H1 (cell line): ENCODE measurements at regions not wholly inside any gene's neighbourhood (a gene's known extent, or its start where the extent isn't known, plus 50 kb on each side); places are given as distances from the start of the nearest gene placed in this dataset.

Experiments used
- CTCF ChIA-PET: fragments of 300-600 bp; sonication (Branson Sonifier 250); formaldehyde crosslinking; loops from one replicate; lab custom pipeline; 2021; ENCODE audit not compliant: partially characterized antibody; lab: Charles Lee
- POLR2A ChIA-PET: fragments of 300-600 bp; sonication (Branson Sonifier 250); formaldehyde crosslinking; loops from one replicate; lab custom pipeline; 2021; ENCODE audit warnings: inconsistent platforms; ENCODE audit not compliant: partially characterized antibody; lab: Charles Lee
- DNase-seq, 2 experiments: peaks; one replicate each; pipeline versions ENCODE4 v3.0.0 to v3.0.0-alpha.2; 2010 to 2022; ENCODE audit warnings: low spot score in 2 of 2, low read depth in 1 of 2, mixed read lengths in 1 of 2
- FAIRE-seq: peaks from 2 replicates; lab custom pipeline; 2011; peaks lifted over from hg19 to GRCh38; lab: Jason Lieb, UNC
- H2AFZ ChIP-seq: 2 replicates; pipeline ENCODE4 v1.8.1; 2012; ENCODE audit warnings: low read length, inconsistent platforms
- H2AK5ac ChIP-seq: 2 replicates; pipeline ENCODE4 v1.6.1; 2013; ENCODE audit warnings: low read depth, low read length
- H2BK120ac ChIP-seq: replicated peaks from 2 replicates; pipeline ENCODE3; 2013; ENCODE audit warnings: low read depth, low read length, inconsistent platforms
- H2BK12ac ChIP-seq: 2 replicates; pipeline ENCODE4 v1.6.1; 2013; ENCODE audit warnings: low read depth, low read length
- H2BK15ac ChIP-seq: 2 replicates; pipeline ENCODE4 v1.6.1; 2013; ENCODE audit warnings: low read length
- H2BK20ac ChIP-seq: 2 replicates; pipeline ENCODE4 v1.6.1; 2013; ENCODE audit warnings: low read length
- H2BK5ac ChIP-seq: 2 replicates; pipeline ENCODE4 v1.6.1; 2013; ENCODE audit warnings: low read depth, low read length
- H3K14ac ChIP-seq: 2 replicates; pipeline ENCODE4 v1.6.1; 2013; ENCODE audit warnings: inconsistent platforms; ENCODE audit not compliant: insufficient read length
- H3K18ac ChIP-seq: 2 replicates; pipeline ENCODE4 v1.6.1; 2013; ENCODE audit warnings: low read length; ENCODE audit errors: extremely low read depth
- H3K23ac ChIP-seq: 2 replicates; pipeline ENCODE4 v1.6.1; 2013; ENCODE audit warnings: inconsistent platforms; ENCODE audit not compliant: insufficient read length
- H3K23me2 ChIP-seq: 2 replicates; pipeline ENCODE4 v1.6.1; 2013; ENCODE audit warnings: low read depth, low read length
- H3K27ac ChIP-seq: 2 replicates; pipeline ENCODE4 v1.6.1; 2011; ENCODE audit warnings: low read depth, low read length, inconsistent platforms
- H3K27me3 ChIP-seq, 4 experiments: replicated peaks in 1 of 4; 1 replicate in 1 of 4; 2 replicates in 3 of 4; pipeline versions ENCODE4 v1.6.1 to v1.8.1; 2011 to 2013; ENCODE audit warnings: low read length in 3 of 4, mild to moderate bottlenecking in 3 of 4, inconsistent platforms in 2 of 4, mixed read lengths in 2 of 4, moderate library complexity in 1 of 4; ENCODE audit not compliant: control insufficient read depth in 3 of 4, insufficient read depth in 3 of 4; ENCODE audit errors: extremely low read depth in 1 of 4
- H3K36me3 ChIP-seq, 4 experiments: 2 replicates each; pipeline versions ENCODE4 v1.6.1 to v1.8.1; 2011 to 2013; ENCODE audit warnings: mild to moderate bottlenecking in 4 of 4, low read length in 3 of 4, moderate library complexity in 2 of 4, control low read depth in 1 of 4, inconsistent platforms in 1 of 4; ENCODE audit not compliant: insufficient read depth in 4 of 4, control insufficient read depth in 2 of 4
- H3K4ac ChIP-seq: replicated peaks from 2 replicates; pipeline ENCODE3; 2013; ENCODE audit warnings: low read length, low read depth, mixed read lengths, inconsistent platforms; ENCODE audit not compliant: insufficient read length
- H3K4me1 ChIP-seq, 4 experiments: replicated peaks in 1 of 4; 1 replicate in 1 of 4; 2 replicates in 3 of 4; pipeline versions ENCODE4 v1.6.1 to v1.8.1; 2011 to 2013; ENCODE audit warnings: low read length in 3 of 4, inconsistent platforms in 2 of 4, mixed read lengths in 1 of 4; ENCODE audit not compliant: insufficient read depth in 4 of 4, control insufficient read depth in 3 of 4
- H3K4me2 ChIP-seq, 2 experiments: 2 replicates each; pipeline versions ENCODE4 v1.6.1 to v1.8.1; 2011 to 2013; ENCODE audit warnings: low read depth in 2 of 2, low read length in 2 of 2, control low read depth in 1 of 2, inconsistent platforms in 1 of 2, mild to moderate bottlenecking in 1 of 2; ENCODE audit not compliant: insufficient read depth in 1 of 2
- H3K4me3 ChIP-seq, 4 experiments: fragments of 200-600, 300-600 bp in 1 of 4; sonication (generic), shearing (Covaris generic), sonication (Bioruptor Twin) in 1 of 4; 2 replicates each; pipeline versions ENCODE4 v1.5.1 to v1.8.1; 2011 to 2016; ENCODE audit warnings: low read length in 4 of 4, low read depth in 3 of 4, control low read depth in 2 of 4, inconsistent platforms in 2 of 4, mild to moderate bottlenecking in 2 of 4, mixed read lengths in 1 of 4, moderate library complexity in 1 of 4; ENCODE audit not compliant: insufficient read depth in 2 of 4; ENCODE audit errors: extremely low read depth in 1 of 4
- H3K56ac ChIP-seq: replicated peaks from 2 replicates; pipeline ENCODE3; 2013; ENCODE audit warnings: low read depth, mild to moderate bottlenecking, mixed read lengths, low read length, inconsistent platforms; ENCODE audit not compliant: insufficient read length
- H3K79me1 ChIP-seq: 2 replicates; pipeline ENCODE4 v1.6.1; 2013; ENCODE audit warnings: low read depth, low read length, control low read depth
- H3K79me2 ChIP-seq, 2 experiments: 2 replicates each; pipeline versions ENCODE4 v1.6.1 to v1.8.1; 2012 to 2013; ENCODE audit warnings: low read length in 2 of 2, mild to moderate bottlenecking in 2 of 2, inconsistent platforms in 1 of 2; ENCODE audit not compliant: insufficient read depth in 2 of 2, control insufficient read depth in 1 of 2
- H3K9ac ChIP-seq, 4 experiments: replicated peaks in 1 of 4; 1 replicate in 1 of 4; 2 replicates in 3 of 4; pipeline versions ENCODE4 v1.6.1 to v1.8.1; 2011 to 2013; ENCODE audit warnings: low read depth in 3 of 4, low read length in 3 of 4, control low read depth in 2 of 4, mild to moderate bottlenecking in 2 of 4, moderate library complexity in 2 of 4, inconsistent platforms in 1 of 4; ENCODE audit errors: extremely low read depth in 1 of 4
- H3K9me3 ChIP-seq, 2 experiments: 2 replicates each; pipeline versions ENCODE4 v1.6.1 to v1.8.1; 2012 to 2013; ENCODE audit warnings: mild to moderate bottlenecking in 2 of 2, moderate library complexity in 2 of 2, control low read depth in 1 of 2, inconsistent platforms in 1 of 2, low read depth in 1 of 2, low read length in 1 of 2, mixed read lengths in 1 of 2; ENCODE audit not compliant: insufficient read depth in 2 of 2
- H4K20me1 ChIP-seq, 2 experiments: replicated peaks in 1 of 2; 2 replicates each; pipeline versions ENCODE3 to v1.8.1; 2011 to 2013; ENCODE audit warnings: inconsistent platforms in 2 of 2, low read length in 2 of 2, mild to moderate bottlenecking in 1 of 2; ENCODE audit not compliant: insufficient read depth in 2 of 2, control insufficient read depth in 1 of 2
- H4K5ac ChIP-seq: 2 replicates; pipeline ENCODE4 v1.6.1; 2013; ENCODE audit warnings: low read length, low read depth, mixed read lengths, inconsistent platforms; ENCODE audit not compliant: insufficient read length
- H4K8ac ChIP-seq: 2 replicates; pipeline ENCODE4 v1.8.0; 2013; ENCODE audit warnings: mild to moderate bottlenecking, moderate library complexity, low read length, inconsistent platforms; ENCODE audit not compliant: insufficient read depth; ENCODE audit errors: extremely low read depth
- H4K91ac ChIP-seq: replicated peaks from 2 replicates; pipeline ENCODE3; 2013; ENCODE audit warnings: low read length, mixed read lengths, inconsistent platforms; ENCODE audit not compliant: insufficient read length
- EGR1 ChIP-seq: IDR thresholded peaks from 2 replicates; pipeline ENCODE4 v1.6.1; 2011; ENCODE audit warnings: low read depth, low read length, borderline replicate concordance
- SP4 ChIP-seq: IDR thresholded peaks from 2 replicates; pipeline ENCODE4 v1.6.1; 2012; ENCODE audit warnings: low read length, inconsistent platforms
- WGBS, 2 experiments: shearing (Covaris generic) in 1 of 2; methylation state at CpG; one replicate each; pipeline versions ENCODE4 v1.1.6 to v1.1.7; 2013 to 2015; ENCODE audit warnings: low lambda C conversion rate in 2 of 2, mixed read lengths in 2 of 2, inconsistent platforms in 1 of 2, low coverage in 1 of 2, missing lambda C conversion rate in 1 of 2; ENCODE audit not compliant: insufficient replicate concordance in 2 of 2, insufficient coverage in 1 of 2, insufficient read length in 1 of 2; ENCODE audit errors: extremely low coverage in 1 of 2, missing lambda C conversion rate in 1 of 2; 5-methylcytosine and 5-hydroxymethylcytosine counted together

GRCh38 chr10:128541926-128542475, 415.8 kb upstream of the MKI67 start:
- Histone ChIP-seq H3K27me3 (peaks cover 0 to 3% (median under 1%) of the 10 kb centered on the region in 4 experiments; a peak in 1 of 7 replicates), H2BK20ac (no peak overlapping the region; the same call in 1 of the 2 replicates), H4K20me1 (no peaks in the 10 kb centered on the region), H2BK5ac (0 out of 2 replicates have a peak overlapping the region, but pooled peaks have one; percentile 20), H3K4me3 (peak overlapping the region in 3 of 4 experiments; percentile 23 to 57 (median 45); a peak in 3 of 8 replicates), H2BK12ac (peak overlapping the region; percentile 44), H3K9ac (no peak overlapping the region), H4K8ac (no peak overlapping the region), H3K4ac (no peak overlapping the region), H4K5ac (no peak overlapping the region), H3K23ac (no peak overlapping the region), H3K56ac (no peak overlapping the region), H2AFZ (no peak overlapping the region), H3K79me2 (no peaks in the 10 kb centered on the region), H3K4me2 (peak overlapping the region; percentile 88 to 99), H3K4me1 (peaks cover 2 to 45% (median 32%) of the 10 kb centered on the region in 4 experiments), H3K18ac (no peak overlapping the region), H3K23me2 (peaks cover 6% of the 10 kb centered on the region; the same call in 1 of the 2 replicates), H2AK5ac (no peak overlapping the region; the same call in 1 of the 2 replicates), H3K79me1 (no peaks in the 10 kb centered on the region), H2BK120ac (no peak overlapping the region), H2BK15ac (no peak overlapping the region), H3K27ac (no peak overlapping the region), H3K14ac (no peak overlapping the region), H3K36me3 (no peaks in the 10 kb centered on the region), H4K91ac (peak overlapping the region; percentile 61), H3K9me3 (no peaks in the 10 kb centered on the region)
- no peak for DNase-seq
- 66% methylated on average over 2 of the region's 2 CpGs; no CpG with 5 or more reads in 1 of the 2 experiments for WGBS, 2 experiments
- no peak for TF ChIP-seq SP4
- no peak for TF ChIP-seq EGR1
- ChIA-PET CTCF (interaction anchor here (0.6 to 6.1 kb wide), 5 partner anchors 13 to 772 kb away, joined by 3 to 52 read pairs (median 4); no protein-coding TSS in a partner anchor), POLR2A (no interaction called here)
- FAIRE-seq, result no peak
